GM23338 (cell line): ENCODE measurements at regions not wholly inside any gene's neighbourhood (a gene's known extent, or its start where the extent isn't known, plus 50 kb on each side); places are given as distances from the start of the nearest gene placed in this dataset.

Experiments used
- ATAC-seq: fragments of 200-7000 bp; cut with Tn5 transposase; 3 replicates; pipeline ENCODE4 v1.9.1; 2020
- DNase-seq: peaks from one replicate; pipeline ENCODE4 v3.0.0-alpha.2; 2015; ENCODE audit warnings: low spot score
- H2AFZ ChIP-seq: fragments of 200-600 bp; sonication (generic); 2 replicates; pipeline ENCODE4 v1.8.0; 2016; ENCODE audit warnings: antibody characterized with exemption, mild to moderate bottlenecking, moderate library complexity
- H3F3A ChIP-seq: fragments of 200-600 bp; sonication (generic); replicated peaks from 2 replicates; pipeline ENCODE4 v1.8.0; 2017; ENCODE audit warnings: antibody characterized with exemption, mixed run types, low read depth
- H3K27ac ChIP-seq: fragments of 200-600 bp; sonication (generic); 2 replicates; pipeline ENCODE4 v1.6.1; 2016; ENCODE audit warnings: low read depth
- H3K27me3 ChIP-seq: fragments of 200-600 bp; sonication (generic); 2 replicates; pipeline ENCODE4 v1.8.0; 2016; ENCODE audit warnings: mild to moderate bottlenecking, mixed run types, moderate library complexity; ENCODE audit not compliant: insufficient read depth
- H3K36me3 ChIP-seq: fragments of 200-600 bp; sonication (generic); 2 replicates; pipeline ENCODE4 v1.8.0; 2016; ENCODE audit warnings: mild to moderate bottlenecking; ENCODE audit not compliant: insufficient read depth
- H3K4me1 ChIP-seq: fragments of 200-600 bp; sonication (generic); 2 replicates; pipeline ENCODE4 v1.8.0; 2016; ENCODE audit warnings: mild to moderate bottlenecking, moderate library complexity; ENCODE audit not compliant: insufficient read depth
- H3K4me2 ChIP-seq: fragments of 200-600 bp; sonication (generic); 2 replicates; pipeline ENCODE4 v1.7.1; 2017; ENCODE audit warnings: mixed run types
- H3K4me3 ChIP-seq: fragments of 200-600 bp; sonication (generic); 2 replicates; pipeline ENCODE4 v1.6.1; 2016; ENCODE audit warnings: mixed run types
- H3K79me2 ChIP-seq: fragments of 200-600 bp; sonication (generic); replicated peaks from 2 replicates; pipeline ENCODE4 v1.8.0; 2017; ENCODE audit warnings: mild to moderate bottlenecking; ENCODE audit not compliant: insufficient read depth
- H3K9me2 ChIP-seq: fragments of 200-600 bp; sonication (generic); 2 replicates; pipeline ENCODE4 v1.8.0; 2017; ENCODE audit not compliant: insufficient read depth
- H4K20me1 ChIP-seq: fragments of 200-600 bp; sonication (generic); replicated peaks from 2 replicates; pipeline ENCODE4 v1.8.0; 2017; ENCODE audit warnings: mild to moderate bottlenecking; ENCODE audit not compliant: insufficient read depth
- H3K27ac Mint-ChIP-seq: 2 replicates; pipeline ENCODE4 v1.8.0; 2020; ENCODE audit warnings: inconsistent platforms, mild to moderate bottlenecking, moderate library complexity, mixed read lengths
- H3K27me3 Mint-ChIP-seq: 3 replicates; pipeline ENCODE4 v1.8.0; 2022; ENCODE audit warnings: low read depth, mild to moderate bottlenecking, moderate library complexity, mixed read lengths, inconsistent platforms; ENCODE audit not compliant: insufficient read depth, poor library complexity
- H3K36me3 Mint-ChIP-seq: 3 replicates; pipeline ENCODE4 v1.8.0; 2021; ENCODE audit warnings: low read depth, mild to moderate bottlenecking, inconsistent platforms, moderate library complexity, mixed read lengths
- H3K4me1 Mint-ChIP-seq: 3 replicates; pipeline ENCODE4 v1.8.0; 2020; ENCODE audit warnings: mild to moderate bottlenecking, inconsistent platforms, mixed read lengths
- H3K4me3 Mint-ChIP-seq: 3 replicates; pipeline ENCODE4 v1.8.0; 2021; ENCODE audit warnings: moderate library complexity, mild to moderate bottlenecking, inconsistent platforms, mixed read lengths
- H3K9me3 Mint-ChIP-seq: 3 replicates; pipeline ENCODE4 v1.8.0; 2020; ENCODE audit warnings: moderate library complexity, mild to moderate bottlenecking, inconsistent platforms, mixed read lengths
- CREB1 ChIP-seq: fragments of 250-450 bp; sonication (Bioruptor Pico); IDR thresholded peaks from 2 replicates; pipeline ENCODE4 v1.5.0; 2020; ENCODE audit warnings: low read depth, mild to moderate bottlenecking, moderate library complexity
- EZH2phosphoT487 ChIP-seq: fragments of 200-600 bp; sonication (generic); IDR thresholded peaks from one replicate; pipeline ENCODE4 v1.8.1; 2018; ENCODE audit warnings: antibody characterized with exemption; ENCODE audit not compliant: unreplicated experiment
- JUNB ChIP-seq: IDR thresholded peaks from one replicate; pipeline ENCODE4 v1.6.1; 2016; ENCODE audit warnings: antibody characterized with exemption; ENCODE audit not compliant: unreplicated experiment
- NANOG ChIP-seq: IDR thresholded peaks from 2 replicates; pipeline ENCODE4 v1.6.1; 2016; ENCODE audit warnings: antibody characterized with exemption, borderline replicate concordance
- POLR2AphosphoS5 ChIP-seq: IDR thresholded peaks from 2 replicates; pipeline ENCODE4 v1.6.1; 2016; ENCODE audit warnings: antibody characterized with exemption, low read depth
- STAT1 ChIP-seq: IDR thresholded peaks from one replicate; pipeline ENCODE4 v1.6.1; 2016; ENCODE audit warnings: antibody characterized with exemption; ENCODE audit not compliant: unreplicated experiment
- ZNF114 ChIP-seq: fragments of 250-450 bp; sonication (Bioruptor Pico); IDR thresholded peaks from 2 replicates; pipeline ENCODE4 v1.5.0; 2020; ENCODE audit warnings: mild to moderate bottlenecking, moderate library complexity
- TF ChIP-seq, protein P1 (sequence below): IDR thresholded peaks from one replicate; pipeline ENCODE4 v1.6.1; 2018; ENCODE audit warnings: antibody characterized with exemption; ENCODE audit not compliant: unreplicated experiment

DNA sequence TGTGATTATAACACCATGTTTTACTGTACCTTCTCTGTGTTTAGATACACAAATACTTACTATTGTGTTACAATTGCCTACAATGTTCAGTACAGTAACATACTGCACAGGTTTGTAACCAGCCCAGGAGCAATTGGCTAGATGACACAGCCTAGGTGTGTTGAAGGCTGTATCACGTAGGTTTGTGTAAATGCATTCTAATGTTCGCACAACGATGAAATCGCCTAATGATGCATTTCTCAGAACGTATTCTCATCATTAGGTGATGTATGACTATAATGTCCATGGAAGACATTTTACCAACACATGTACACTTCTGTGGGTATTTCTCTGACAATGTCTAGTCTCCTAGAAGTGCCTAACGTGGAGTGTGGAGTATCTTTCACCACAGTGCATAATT is 165.9 kb upstream of the KLF7 start:
- no peak for TF ChIP-seq ZNF114 (CRISPR knock-in tag)
- TF ChIP-seq NANOG, result no peak
- no peak for TF ChIP-seq STAT1
- TF ChIP-seq EZH2phosphoT487, result no peak
- Mint-ChIP-seq H3K27ac (no peak overlapping the region), H3K27me3 (peaks cover 8% of the 10 kb centered on the region), H3K9me3 (no peaks in the 10 kb centered on the region), H3K36me3 (no peaks in the 10 kb centered on the region), H3K4me1 (peaks cover 44% of the 10 kb centered on the region), H3K4me3 (no peak overlapping the region)
- Histone ChIP-seq H4K20me1 (no peaks in the 10 kb centered on the region), H3K9me2 (0 out of 2 replicates have a peak, but pooled peaks cover 5% of the 10 kb centered on the region), H3K36me3 (no peaks in the 10 kb centered on the region), H2AFZ (no peak overlapping the region), H3K79me2 (no peaks in the 10 kb centered on the region), H3K27ac (no peak overlapping the region), H3K27me3 (no peaks in the 10 kb centered on the region), H3K4me1 (peaks cover 14% of the 10 kb centered on the region), H3K4me2 (no peak overlapping the region), H3F3A (peaks cover 5% of the 10 kb centered on the region), H3K4me3 (no peak overlapping the region)
- DNase-seq (no peak), ATAC-seq (no peak)

DNA sequence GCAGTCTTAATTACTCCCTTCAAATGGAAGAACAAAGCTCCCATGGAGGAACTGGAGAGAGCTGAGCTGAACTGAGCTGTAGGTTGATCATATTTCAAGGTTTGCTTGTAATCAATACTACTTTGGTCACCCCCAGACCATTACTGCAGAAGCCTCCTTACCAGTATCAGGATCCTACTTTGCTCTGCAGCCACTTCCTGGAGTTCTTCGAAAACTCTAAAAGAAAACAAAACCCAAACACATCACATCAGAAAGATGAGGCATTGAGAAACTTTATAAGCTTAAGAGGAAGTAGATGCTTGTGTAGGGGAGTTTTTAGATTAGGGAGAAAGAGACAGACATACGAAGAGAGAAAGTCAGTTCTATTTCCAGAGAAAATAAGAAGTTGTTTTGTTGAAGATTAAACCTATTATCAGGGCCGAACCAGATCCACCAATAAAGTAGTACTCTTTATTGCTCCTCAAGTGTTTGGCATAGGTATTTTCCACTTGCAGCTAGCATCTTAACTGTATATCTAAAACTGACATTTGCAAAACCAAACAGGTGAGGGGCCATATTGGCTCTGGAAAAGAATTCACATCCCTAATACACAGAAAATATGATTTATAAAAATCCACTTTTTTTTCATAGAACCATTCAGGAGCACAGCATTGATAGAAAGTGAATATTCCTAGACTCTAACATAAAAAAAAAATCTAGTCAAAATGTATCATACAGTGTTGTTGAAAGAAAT is 166.9 kb upstream of the KLF7 start:
- peaks cover 54% of the 10 kb centered on the region for H3K4me1 Mint-ChIP-seq

More for the DNA sequence above, 166.9 kb upstream of the KLF7 start:
- Histone ChIP-seq H3K27me3 (no peaks in the 10 kb centered on the region), H3K27ac (no peak overlapping the region), H4K20me1 (no peaks in the 10 kb centered on the region), H3K4me3 (no peak overlapping the region), H3K4me2 (no peak overlapping the region), H2AFZ (peak overlapping the region; percentile 57), H3K9me2 (0 out of 2 replicates have a peak, but pooled peaks cover 5% of the 10 kb centered on the region), H3F3A (peaks cover 5% of the 10 kb centered on the region), H3K4me1 (peaks cover 19% of the 10 kb centered on the region), H3K36me3 (no peaks in the 10 kb centered on the region), H3K79me2 (no peaks in the 10 kb centered on the region)
- Mint-ChIP-seq H3K27ac (no peak overlapping the region; the same call in 1 of the 2 replicates), H3K27me3 (peaks cover 8% of the 10 kb centered on the region), H3K9me3 (no peaks in the 10 kb centered on the region), H3K4me3 (no peak overlapping the region), H3K36me3 (no peaks in the 10 kb centered on the region)
- no peak for DNase-seq
- no peak for ATAC-seq
- TF ChIP-seq, protein P1, sequence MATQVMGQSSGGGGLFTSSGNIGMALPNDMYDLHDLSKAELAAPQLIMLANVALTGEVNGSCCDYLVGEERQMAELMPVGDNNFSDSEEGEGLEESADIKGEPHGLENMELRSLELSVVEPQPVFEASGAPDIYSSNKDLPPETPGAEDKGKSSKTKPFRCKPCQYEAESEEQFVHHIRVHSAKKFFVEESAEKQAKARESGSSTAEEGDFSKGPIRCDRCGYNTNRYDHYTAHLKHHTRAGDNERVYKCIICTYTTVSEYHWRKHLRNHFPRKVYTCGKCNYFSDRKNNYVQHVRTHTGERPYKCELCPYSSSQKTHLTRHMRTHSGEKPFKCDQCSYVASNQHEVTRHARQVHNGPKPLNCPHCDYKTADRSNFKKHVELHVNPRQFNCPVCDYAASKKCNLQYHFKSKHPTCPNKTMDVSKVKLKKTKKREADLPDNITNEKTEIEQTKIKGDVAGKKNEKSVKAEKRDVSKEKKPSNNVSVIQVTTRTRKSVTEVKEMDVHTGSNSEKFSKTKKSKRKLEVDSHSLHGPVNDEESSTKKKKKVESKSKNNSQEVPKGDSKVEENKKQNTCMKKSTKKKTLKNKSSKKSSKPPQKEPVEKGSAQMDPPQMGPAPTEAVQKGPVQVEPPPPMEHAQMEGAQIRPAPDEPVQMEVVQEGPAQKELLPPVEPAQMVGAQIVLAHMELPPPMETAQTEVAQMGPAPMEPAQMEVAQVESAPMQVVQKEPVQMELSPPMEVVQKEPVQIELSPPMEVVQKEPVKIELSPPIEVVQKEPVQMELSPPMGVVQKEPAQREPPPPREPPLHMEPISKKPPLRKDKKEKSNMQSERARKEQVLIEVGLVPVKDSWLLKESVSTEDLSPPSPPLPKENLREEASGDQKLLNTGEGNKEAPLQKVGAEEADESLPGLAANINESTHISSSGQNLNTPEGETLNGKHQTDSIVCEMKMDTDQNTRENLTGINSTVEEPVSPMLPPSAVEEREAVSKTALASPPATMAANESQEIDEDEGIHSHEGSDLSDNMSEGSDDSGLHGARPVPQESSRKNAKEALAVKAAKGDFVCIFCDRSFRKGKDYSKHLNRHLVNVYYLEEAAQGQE, result no peak
- TF ChIP-seq POLR2AphosphoS5, result no peak
- TF ChIP-seq JUNB, result no peak
- no peak for TF ChIP-seq NANOG
- no peak for TF ChIP-seq CREB1 (CRISPR knock-in tag)
- no peak for TF ChIP-seq ZNF114 (CRISPR knock-in tag)
